ENCODE measurements at regions not wholly inside any gene's neighbourhood (a gene's known extent, or its start where the extent isn't known, plus 50 kb on each side); places are given as distances from the start of the nearest gene placed in this dataset.

GRCh38 chr1:240014051-240014450 lies 77.6 kb upstream of the FMN2 start:
- no peak overlapping the region for H3K4me3 Mint-ChIP-seq
- no peaks in the 10 kb centered on the region for H3K36me3 Mint-ChIP-seq (ENCODE audit: low read depth)
- CTCF ChIA-PET, result interaction anchor here (1.0 kb wide), 1 partner anchor 10 kb away, joined by 5 read pairs; no protein-coding TSS in a partner anchor

GRCh38 chr1:240018617-240019016 lies 73.1 kb upstream of the FMN2 start:
- no peaks in the 10 kb centered on the region for H3K4me1 Mint-ChIP-seq

More at GRCh38 chr1:240014051-240014450, 77.6 kb upstream of the FMN2 start:
- Mint-ChIP-seq H3K27me3 (no peaks in the 10 kb centered on the region), H3K27ac (no peak overlapping the region), H3K4me1 (no peaks in the 10 kb centered on the region), H3K9me3 (peaks cover 3% of the 10 kb centered on the region)
- POLR2A ChIA-PET, result no interaction called here
- no peak for DNase-seq

GRCh38 chr1:240019524-240019923 lies 72.2 kb upstream of the FMN2 start:
- Mint-ChIP-seq H3K27ac (no peak overlapping the region), H3K36me3 (ENCODE audit: low read depth) (no peaks in the 10 kb centered on the region), H3K27me3 (no peaks in the 10 kb centered on the region), H3K4me3 (no peak overlapping the region), H3K9me3 (no peaks in the 10 kb centered on the region), H3K4me1 (no peaks in the 10 kb centered on the region)
- ChIA-PET POLR2A (no interaction called here), CTCF (no interaction called here)
- DNase-seq, result no peak

More at GRCh38 chr1:240018617-240019016, 73.1 kb upstream of the FMN2 start:
- H3K36me3 Mint-ChIP-seq (ENCODE audit: low read depth), result no peaks in the 10 kb centered on the region
- POLR2A ChIA-PET, result no interaction called here
- no peak for DNase-seq
- H3K9me3 Mint-ChIP-seq, result no peaks in the 10 kb centered on the region
- CTCF ChIA-PET, result no interaction called here
- H3K4me3 Mint-ChIP-seq, result no peak overlapping the region
- H3K27ac Mint-ChIP-seq, result no peak overlapping the region
- H3K27me3 Mint-ChIP-seq, result no peaks in the 10 kb centered on the region

GRCh38 chr1:240020871-240021270 lies 70.8 kb upstream of the FMN2 start:
- Mint-ChIP-seq H3K4me1 (no peaks in the 10 kb centered on the region), H3K4me3 (no peak overlapping the region), H3K9me3 (no peaks in the 10 kb centered on the region), H3K27me3 (no peaks in the 10 kb centered on the region), H3K27ac (no peak overlapping the region), H3K36me3 (ENCODE audit: low read depth) (no peaks in the 10 kb centered on the region)
- CTCF ChIA-PET, result no interaction called here
- POLR2A ChIA-PET, result no interaction called here
- DNase-seq, result no peak

GRCh38 chr1:240021709-240022108 lies 70.0 kb upstream of the FMN2 start:
- no peaks in the 10 kb centered on the region for H3K36me3 Mint-ChIP-seq (ENCODE audit: low read depth)
- H3K4me1 Mint-ChIP-seq, result no peaks in the 10 kb centered on the region
- no peak overlapping the region for H3K27ac Mint-ChIP-seq
- no peak for DNase-seq
- no peaks in the 10 kb centered on the region for H3K9me3 Mint-ChIP-seq
- no peak overlapping the region for H3K4me3 Mint-ChIP-seq
- ChIA-PET POLR2A (no interaction called here), CTCF (no interaction called here)
- no peaks in the 10 kb centered on the region for H3K27me3 Mint-ChIP-seq

- H3K36me3 Mint-ChIP-seq (ENCODE audit: low read depth), result no peaks in the 10 kb centered on the region
- peak; percentile 21 for DNase-seq
- no peak overlapping the region for H3K4me3 Mint-ChIP-seq
- H3K27ac Mint-ChIP-seq, result no peak overlapping the region
- H3K4me1 Mint-ChIP-seq, result no peaks in the 10 kb centered on the region
- ChIA-PET POLR2A (no interaction called here), CTCF (interaction anchor here (0.8 kb wide), 1 partner anchor 123 kb away, joined by 3 read pairs; no protein-coding TSS in a partner anchor)
- no peaks in the 10 kb centered on the region for H3K9me3 Mint-ChIP-seq
- H3K27me3 Mint-ChIP-seq, result no peaks in the 10 kb centered on the region
Observed at GRCh38 chr1:240027059-240027462, 64.6 kb upstream of the FMN2 start.

- Mint-ChIP-seq H3K4me3 (no peak overlapping the region), H3K9me3 (no peaks in the 10 kb centered on the region), H3K36me3 (ENCODE audit: low read depth) (no peaks in the 10 kb centered on the region), H3K4me1 (no peaks in the 10 kb centered on the region), H3K27me3 (no peaks in the 10 kb centered on the region), H3K27ac (no peak overlapping the region)
- DNase-seq, result no peak
- ChIA-PET CTCF (no interaction called here), POLR2A (no interaction called here)
Observed at GRCh38 chr1:240029418-240029817, 62.3 kb upstream of the FMN2 start.

- H3K4me3 Mint-ChIP-seq, result no peak overlapping the region
- H3K27ac Mint-ChIP-seq, result no peak overlapping the region
- no peak for DNase-seq
- no peaks in the 10 kb centered on the region for H3K36me3 Mint-ChIP-seq (ENCODE audit: low read depth)
- no peaks in the 10 kb centered on the region for H3K27me3 Mint-ChIP-seq
- CTCF ChIA-PET, result interaction anchor here (0.7 kb wide), 1 partner anchor 29 kb away, joined by 3 read pairs; no protein-coding TSS in a partner anchor
- H3K4me1 Mint-ChIP-seq, result no peaks in the 10 kb centered on the region
- H3K9me3 Mint-ChIP-seq, result no peaks in the 10 kb centered on the region
- POLR2A ChIA-PET, result no interaction called here
Observed at GRCh38 chr1:240030236-240030635, 61.4 kb upstream of the FMN2 start.

- ChIA-PET CTCF (no interaction called here), POLR2A (no interaction called here)
- Mint-ChIP-seq H3K36me3 (ENCODE audit: low read depth) (no peaks in the 10 kb centered on the region), H3K9me3 (no peaks in the 10 kb centered on the region), H3K4me3 (no peak overlapping the region), H3K27me3 (no peaks in the 10 kb centered on the region), H3K27ac (no peak overlapping the region), H3K4me1 (no peaks in the 10 kb centered on the region)
- no peak for DNase-seq
Observed at GRCh38 chr1:240031009-240031408, 60.7 kb upstream of the FMN2 start.

GRCh38 chr1:240031414-240031813 lies 60.3 kb upstream of the FMN2 start:
- Mint-ChIP-seq H3K27me3 (no peaks in the 10 kb centered on the region), H3K36me3 (ENCODE audit: low read depth) (no peaks in the 10 kb centered on the region), H3K4me3 (no peak overlapping the region), H3K9me3 (no peaks in the 10 kb centered on the region), H3K4me1 (no peaks in the 10 kb centered on the region), H3K27ac (no peak overlapping the region)
- DNase-seq, result no peak
- ChIA-PET POLR2A (no interaction called here), CTCF (no interaction called here)

GRCh38 chr1:240033406-240033805 lies 58.3 kb upstream of the FMN2 start:
- no peak overlapping the region for H3K27ac Mint-ChIP-seq
- POLR2A ChIA-PET, result no interaction called here
- H3K27me3 Mint-ChIP-seq, result no peaks in the 10 kb centered on the region
- H3K9me3 Mint-ChIP-seq, result no peaks in the 10 kb centered on the region
- no peak overlapping the region for H3K4me3 Mint-ChIP-seq
- H3K4me1 Mint-ChIP-seq, result no peaks in the 10 kb centered on the region
- H3K36me3 Mint-ChIP-seq (ENCODE audit: low read depth), result no peaks in the 10 kb centered on the region
- DNase-seq, result no peak
- CTCF ChIA-PET, result no interaction called here

- POLR2A ChIA-PET, result no interaction called here
Observed at GRCh38 chr1:240036526-240036925, 55.2 kb upstream of the FMN2 start.

More at GRCh38 chr1:240036526-240036925, 55.2 kb upstream of the FMN2 start:
- no peak for DNase-seq
- Mint-ChIP-seq H3K4me3 (no peak overlapping the region), H3K27me3 (no peaks in the 10 kb centered on the region), H3K4me1 (no peaks in the 10 kb centered on the region), H3K27ac (no peak overlapping the region), H3K9me3 (no peaks in the 10 kb centered on the region), H3K36me3 (ENCODE audit: low read depth) (no peaks in the 10 kb centered on the region)
- CTCF ChIA-PET, result no interaction called here

Data from activated CD4-positive, alpha-beta memory T cell treated with anti-CD3 and anti-CD28 coated beads, Interleukin-2, amount 10 ng/mL, durations not matched to agents 7 days and 5 days (primary cell).